Loucy (cell line): ENCODE measurements at regions not wholly inside any gene's neighbourhood (a gene's known extent, or its start where the extent isn't known, plus 50 kb on each side); places are given as distances from the start of the nearest gene placed in this dataset.

ENCODE experiments used
- EZH2phosphoT487 ChIP-seq: fragments of 200-600 bp; IDR thresholded peaks from 2 replicates; pipeline ENCODE4 v1.6.1; 2018; ENCODE audit warnings: antibody characterized with exemption, mild to moderate bottlenecking, moderate library complexity, borderline replicate concordance
- TF ChIP-seq, protein P1 (sequence below): fragments of 200-600 bp; sonication (generic); conservative IDR thresholded peaks from 2 replicates; pipeline ENCODE4 v1.5.1; 2014; ENCODE audit warnings: mild to moderate bottlenecking, antibody characterized with exemption, low read length

GRCh38 chr18:77762014-77762413 is 512.4 kb downstream of the GALR1 start:
- TF ChIP-seq, protein P1, sequence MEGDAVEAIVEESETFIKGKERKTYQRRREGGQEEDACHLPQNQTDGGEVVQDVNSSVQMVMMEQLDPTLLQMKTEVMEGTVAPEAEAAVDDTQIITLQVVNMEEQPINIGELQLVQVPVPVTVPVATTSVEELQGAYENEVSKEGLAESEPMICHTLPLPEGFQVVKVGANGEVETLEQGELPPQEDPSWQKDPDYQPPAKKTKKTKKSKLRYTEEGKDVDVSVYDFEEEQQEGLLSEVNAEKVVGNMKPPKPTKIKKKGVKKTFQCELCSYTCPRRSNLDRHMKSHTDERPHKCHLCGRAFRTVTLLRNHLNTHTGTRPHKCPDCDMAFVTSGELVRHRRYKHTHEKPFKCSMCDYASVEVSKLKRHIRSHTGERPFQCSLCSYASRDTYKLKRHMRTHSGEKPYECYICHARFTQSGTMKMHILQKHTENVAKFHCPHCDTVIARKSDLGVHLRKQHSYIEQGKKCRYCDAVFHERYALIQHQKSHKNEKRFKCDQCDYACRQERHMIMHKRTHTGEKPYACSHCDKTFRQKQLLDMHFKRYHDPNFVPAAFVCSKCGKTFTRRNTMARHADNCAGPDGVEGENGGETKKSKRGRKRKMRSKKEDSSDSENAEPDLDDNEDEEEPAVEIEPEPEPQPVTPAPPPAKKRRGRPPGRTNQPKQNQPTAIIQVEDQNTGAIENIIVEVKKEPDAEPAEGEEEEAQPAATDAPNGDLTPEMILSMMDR = no peak
- no peak for TF ChIP-seq EZH2phosphoT487
